ENCODE measurements at regions not wholly inside any gene's neighbourhood (a gene's known extent, or its start where the extent isn't known, plus 50 kb on each side); places are given as distances from the start of the nearest gene placed in this dataset.
"Not testable (repeated sequence)": the region's sequence is repeated elsewhere in the genome, so short reads cannot be mapped to it uniquely, and the experiment has no call there.

DNA sequence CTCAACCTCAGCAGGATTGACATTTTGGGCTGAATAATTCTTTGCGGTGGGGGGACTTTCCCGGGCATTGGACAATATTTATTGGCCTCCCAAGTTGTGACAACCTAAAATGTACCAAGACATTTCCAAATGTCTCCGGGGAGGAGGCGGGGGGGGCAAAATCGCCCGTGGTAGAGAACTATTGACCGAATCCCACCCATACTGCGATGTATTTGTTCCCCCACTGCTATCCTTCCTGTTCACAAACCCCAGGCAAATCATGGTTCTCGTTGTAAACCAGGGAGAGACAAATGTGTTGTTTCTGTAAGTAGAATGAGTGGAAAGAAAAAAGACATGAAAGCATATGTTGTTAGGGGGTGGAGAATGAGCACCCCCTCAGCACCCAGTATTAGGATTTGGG, 141.9 kb downstream of the PSAT1 start:
- Mint-ChIP-seq H3K9me3 (no peaks in the 10 kb centered on the region), H3K36me3 (no peaks in the 10 kb centered on the region)
- CTCF ChIA-PET: interaction anchor here (0.6 to 1.4 kb wide), 5 partner anchors 10 to 773 kb away, joined by 3 to 4 read pairs (median 3); no protein-coding TSS in a partner anchor

GRCh38 chr9:78439190-78439865, 142.4 kb downstream of the PSAT1 start:
- DNase-seq (peak; percentile 7 to 75 (median 43)), ATAC-seq (replicated peaks in 1 of 4) (peak in 3 of 4 experiments; percentile 46 to 58 (median 52))
- Mint-ChIP-seq H3K36me3 (no peaks in the 10 kb centered on the region), H3K27me3 (peaks cover 21 to 23% of the 10 kb centered on the region in 2 donors), H3K27ac (no peak overlapping the region), H3K4me1 (peaks cover 5 to 9% (median 6%) of the 10 kb centered on the region in 3 donors), H3K9me3 (no peaks in the 10 kb centered on the region), H3K4me3 (no peak overlapping the region)
- Histone ChIP-seq H3K27me3 (replicated peaks in 1 of 2; ENCODE audit: control insufficient read depth in 2 of 2, extremely low read depth in 1 of 2, insufficient read depth in 2 of 2, low read length in 1 of 2) (peaks cover 0 to 19% of the 10 kb centered on the region in 2 experiments), H3K36me3 (ENCODE audit: control insufficient read depth in 2 of 2, extremely low read depth in 1 of 2, insufficient read depth in 1 of 2, low read length in 1 of 2) (no peaks in the 10 kb centered on the region), H3K27ac (ENCODE audit: low read length) (no peak overlapping the region), H3K4me3 (ENCODE audit: control insufficient read depth in 1 of 2, extremely low read depth in 1 of 2, low read length in 1 of 2) (no peak overlapping the region), H3K9me3 (no peaks in the 10 kb centered on the region), H3K4me1 (ENCODE audit: control insufficient read depth in 1 of 2, extremely low read depth in 1 of 2, insufficient read depth in 2 of 2, low read length in 2 of 2) (peaks cover 0 to 5% of the 10 kb centered on the region in 2 experiments)
- ChIA-PET CTCF (interaction anchor here (0.6 to 1.4 kb wide), 4 partner anchors 9 to 1711 kb away, joined by 3 to 4 read pairs (median 4); no protein-coding TSS in a partner anchor), POLR2A (no interaction called here)
- 10% methylated on average over 17 of the region's 23 CpGs for WGBS (ENCODE audit: insufficient coverage)

More for the DNA sequence above, 141.9 kb downstream of the PSAT1 start:
- Mint-ChIP-seq H3K4me3 (no peak overlapping the region), H3K27me3 (peaks cover 21 to 23% of the 10 kb centered on the region in 2 donors), H3K4me1 (peaks cover 5 to 9% (median 6%) of the 10 kb centered on the region in 3 donors), H3K27ac (no peak overlapping the region)
- Histone ChIP-seq H3K36me3 (ENCODE audit: control insufficient read depth in 2 of 2, extremely low read depth in 1 of 2, insufficient read depth in 1 of 2, low read length in 1 of 2) (no peaks in the 10 kb centered on the region), H3K27me3 (replicated peaks in 1 of 2; ENCODE audit: control insufficient read depth in 2 of 2, extremely low read depth in 1 of 2, insufficient read depth in 2 of 2, low read length in 1 of 2) (peaks cover 0 to 19% of the 10 kb centered on the region in 2 experiments), H3K9me3 (no peaks in the 10 kb centered on the region), H3K4me1 (ENCODE audit: control insufficient read depth in 1 of 2, extremely low read depth in 1 of 2, insufficient read depth in 2 of 2, low read length in 2 of 2) (peaks cover 0 to 5% of the 10 kb centered on the region in 2 experiments), H3K4me3 (ENCODE audit: control insufficient read depth in 1 of 2, extremely low read depth in 1 of 2, low read length in 1 of 2) (no peak overlapping the region), H3K27ac (ENCODE audit: low read length) (no peak overlapping the region)
- 79% methylated on average over 2 of the region's 9 CpGs for WGBS (ENCODE audit: insufficient coverage)
- ATAC-seq (replicated peaks in 1 of 4) (no peak), DNase-seq (no peak)
- POLR2A ChIA-PET: no interaction called here

DNA sequence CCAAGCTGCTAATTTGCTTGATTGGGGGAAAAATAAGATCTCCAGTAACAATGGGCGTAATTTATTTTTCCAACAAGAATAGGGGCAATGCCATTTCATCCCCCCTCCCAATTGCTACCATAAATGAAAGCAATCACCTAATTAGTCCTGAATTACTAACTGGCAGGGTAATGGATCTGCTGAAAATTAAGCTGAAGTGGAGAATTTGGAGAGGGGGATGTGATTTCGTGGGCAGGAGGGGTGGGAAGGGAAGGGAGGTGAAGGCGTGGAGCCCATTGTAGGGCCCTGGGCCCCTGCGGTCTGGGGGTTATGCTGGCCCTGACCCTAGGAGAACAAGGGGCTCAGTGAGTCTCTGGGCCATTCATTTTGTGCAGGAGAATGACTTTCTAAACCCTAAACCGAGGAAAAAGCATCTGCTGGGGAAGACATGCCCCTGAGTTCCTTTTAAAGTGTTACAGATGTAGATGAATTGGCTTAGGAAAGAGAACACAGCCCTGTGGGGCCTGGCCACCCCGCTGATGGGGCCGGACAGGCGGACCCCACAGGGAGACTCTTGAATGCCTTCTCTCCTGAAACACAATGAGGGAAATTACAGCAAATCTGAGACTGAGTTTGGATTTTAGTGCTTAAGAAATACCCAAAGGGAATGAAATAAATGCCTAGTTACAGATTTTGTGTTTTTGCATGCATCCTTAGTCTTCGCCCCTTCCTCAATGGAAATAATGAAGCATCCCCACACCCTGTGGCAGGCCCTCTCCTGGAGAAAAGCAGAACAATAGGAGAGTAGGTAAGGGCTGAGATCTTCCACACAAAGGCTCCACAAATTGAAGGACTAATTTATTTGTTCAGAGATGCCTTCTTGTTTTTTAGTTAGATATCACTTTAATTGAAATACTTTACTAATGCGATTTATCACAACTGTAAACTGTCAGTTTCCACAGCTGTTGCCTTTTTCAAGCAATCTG, 143.2 kb downstream of the PSAT1 start:
- WGBS (ENCODE audit: insufficient coverage): 64% methylated on average over 6 of the region's 10 CpGs
- Mint-ChIP-seq H3K36me3 (no peaks in the 10 kb centered on the region), H3K27ac (no peak overlapping the region), H3K9me3 (no peaks in the 10 kb centered on the region), H3K27me3 (peaks cover 17 to 19% of the 10 kb centered on the region in 2 donors), H3K4me3 (no peak overlapping the region), H3K4me1 (peaks cover 5 to 9% (median 6%) of the 10 kb centered on the region in 3 donors)
- DNase-seq (no peak), ATAC-seq (replicated peaks in 1 of 4) (no peak)
- Histone ChIP-seq H3K27ac (ENCODE audit: low read length) (no peak overlapping the region), H3K4me1 (ENCODE audit: control insufficient read depth in 1 of 2, extremely low read depth in 1 of 2, insufficient read depth in 2 of 2, low read length in 2 of 2) (peaks cover 0 to 5% of the 10 kb centered on the region in 2 experiments), H3K36me3 (ENCODE audit: control insufficient read depth in 2 of 2, extremely low read depth in 1 of 2, insufficient read depth in 1 of 2, low read length in 1 of 2) (no peaks in the 10 kb centered on the region), H3K4me3 (ENCODE audit: control insufficient read depth in 1 of 2, extremely low read depth in 1 of 2, low read length in 1 of 2) (no peak overlapping the region), H3K9me3 (no peaks in the 10 kb centered on the region), H3K27me3 (replicated peaks in 1 of 2; ENCODE audit: control insufficient read depth in 2 of 2, extremely low read depth in 1 of 2, insufficient read depth in 2 of 2, low read length in 1 of 2) (peaks cover 0 to 17% of the 10 kb centered on the region in 2 experiments)
- ChIA-PET CTCF (interaction anchor here (0.6 to 1.4 kb wide), 3 partner anchors 9 to 1710 kb away, joined by 3 to 4 read pairs (median 3); no protein-coding TSS in a partner anchor), POLR2A (no interaction called here)

GRCh38 chr9:78441396-78441795, 144.5 kb downstream of the PSAT1 start:
- peaks cover 13 to 14% of the 10 kb centered on the region in 2 donors for H3K27me3 Mint-ChIP-seq
- peaks cover 5 to 9% (median 6%) of the 10 kb centered on the region in 3 donors for H3K4me1 Mint-ChIP-seq
- CTCF ChIA-PET: no interaction called here

DNA sequence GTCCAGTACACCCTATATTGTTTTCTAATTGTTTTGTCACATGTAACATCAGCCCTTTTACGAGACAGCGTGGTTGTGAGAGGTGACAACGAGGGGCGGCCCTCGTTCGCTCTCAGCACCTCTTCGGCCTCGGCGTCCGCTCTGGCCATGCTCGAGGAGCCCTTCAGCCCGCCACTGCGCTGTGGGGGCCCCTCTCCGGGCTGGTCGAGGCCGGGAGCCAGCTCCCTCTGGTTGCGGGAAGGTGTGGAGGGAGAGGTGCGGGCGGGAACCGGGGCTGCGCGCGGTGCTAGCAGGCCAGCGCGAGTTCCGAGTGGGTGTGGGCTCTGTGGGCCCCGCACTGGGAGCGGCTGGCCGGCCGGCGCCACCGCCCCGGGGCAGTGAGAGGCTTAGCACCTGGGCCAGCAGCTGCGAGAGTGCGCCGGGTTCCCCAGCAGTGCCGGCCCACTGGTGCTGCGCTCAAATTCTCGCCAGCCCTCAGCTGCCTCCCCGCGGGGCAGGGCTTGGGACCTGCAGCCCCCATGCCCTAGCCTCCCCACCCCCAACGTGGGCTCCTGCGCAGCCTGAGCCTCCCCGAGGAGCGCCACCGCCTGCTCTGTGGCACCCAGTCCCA, 145.0 kb downstream of the PSAT1 start:
- Mint-ChIP-seq H3K9me3 (no peaks in the 10 kb centered on the region), H3K27me3 (peaks cover 12 to 14% of the 10 kb centered on the region in 2 donors), H3K27ac (no peak overlapping the region), H3K4me1 (peaks cover 5 to 9% (median 6%) of the 10 kb centered on the region in 3 donors), H3K4me3 (no peak overlapping the region), H3K36me3 (no peaks in the 10 kb centered on the region)
- no peaks in the 10 kb centered on the region for H3K36me3 ChIP-seq (ENCODE audit: control insufficient read depth in 2 of 2, extremely low read depth in 1 of 2, insufficient read depth in 1 of 2, low read length in 1 of 2)
- no peak for ATAC-seq (replicated peaks in 1 of 4)
- H3K9me3 ChIP-seq: no peaks in the 10 kb centered on the region
- WGBS (ENCODE audit: insufficient coverage): 92% methylated on average over 44 of the region's 46 CpGs
- peaks cover 0 to 17% of the 10 kb centered on the region in 2 experiments for H3K27me3 ChIP-seq (replicated peaks in 1 of 2; ENCODE audit: control insufficient read depth in 2 of 2, extremely low read depth in 1 of 2, insufficient read depth in 2 of 2, low read length in 1 of 2)
- CTCF ChIA-PET: no interaction called here
- POLR2A ChIA-PET: no interaction called here
- no peak overlapping the region for H3K4me3 ChIP-seq (ENCODE audit: control insufficient read depth in 1 of 2, extremely low read depth in 1 of 2, low read length in 1 of 2)
- no peak for DNase-seq
- H3K4me1 ChIP-seq (ENCODE audit: control insufficient read depth in 1 of 2, extremely low read depth in 1 of 2, insufficient read depth in 2 of 2, low read length in 2 of 2): peaks cover 0 to 5% of the 10 kb centered on the region in 2 experiments
- H3K27ac ChIP-seq (ENCODE audit: low read length): no peak overlapping the region

More at GRCh38 chr9:78441396-78441795, 144.5 kb downstream of the PSAT1 start:
- no peaks in the 10 kb centered on the region for H3K9me3 Mint-ChIP-seq
- POLR2A ChIA-PET: no interaction called here
- Histone ChIP-seq H3K4me3 (ENCODE audit: control insufficient read depth in 1 of 2, extremely low read depth in 1 of 2, low read length in 1 of 2) (no peak overlapping the region), H3K27me3 (replicated peaks in 1 of 2; ENCODE audit: control insufficient read depth in 2 of 2, extremely low read depth in 1 of 2, insufficient read depth in 2 of 2, low read length in 1 of 2) (peaks cover 0 to 17% of the 10 kb centered on the region in 2 experiments), H3K4me1 (ENCODE audit: control insufficient read depth in 1 of 2, extremely low read depth in 1 of 2, insufficient read depth in 2 of 2, low read length in 2 of 2) (peaks cover 0 to 5% of the 10 kb centered on the region in 2 experiments), H3K36me3 (ENCODE audit: control insufficient read depth in 2 of 2, extremely low read depth in 1 of 2, insufficient read depth in 1 of 2, low read length in 1 of 2) (no peaks in the 10 kb centered on the region), H3K9me3 (no peaks in the 10 kb centered on the region), H3K27ac (ENCODE audit: low read length) (no peak overlapping the region)
- ATAC-seq (replicated peaks in 1 of 4) (no peak), DNase-seq (no peak)
- 79% methylated on average over 2 of the region's 2 CpGs for WGBS (ENCODE audit: insufficient coverage)
- H3K4me3 Mint-ChIP-seq: no peak overlapping the region
- no peaks in the 10 kb centered on the region for H3K36me3 Mint-ChIP-seq
- H3K27ac Mint-ChIP-seq: no peak overlapping the region

GRCh38 chr9:78442577-78442976, 145.7 kb downstream of the PSAT1 start:
- H3K4me3 ChIP-seq (ENCODE audit: control insufficient read depth in 1 of 2, extremely low read depth in 1 of 2, low read length in 1 of 2); DNase-seq; H3K9me3 ChIP-seq; ATAC-seq (replicated peaks in 1 of 4); H3K27ac Mint-ChIP-seq; H3K4me1 ChIP-seq (ENCODE audit: control insufficient read depth in 1 of 2, extremely low read depth in 1 of 2, insufficient read depth in 2 of 2, low read length in 2 of 2); H3K4me3 Mint-ChIP-seq; H3K4me1 Mint-ChIP-seq; H3K36me3 ChIP-seq (ENCODE audit: control insufficient read depth in 2 of 2, extremely low read depth in 1 of 2, insufficient read depth in 1 of 2, low read length in 1 of 2); POLR2A ChIA-PET; H3K36me3 Mint-ChIP-seq; CTCF ChIA-PET; H3K9me3 Mint-ChIP-seq; H3K27ac ChIP-seq (ENCODE audit: low read length): not testable (repeated sequence)
- 82% methylated on average over 3 of the region's 7 CpGs for WGBS (ENCODE audit: insufficient coverage)
- H3K27me3 Mint-ChIP-seq: peaks cover 12 to 14% of the 10 kb centered on the region in 2 donors
- peaks cover 0 to 17% of the 10 kb centered on the region in 2 experiments for H3K27me3 ChIP-seq (replicated peaks in 1 of 2; ENCODE audit: control insufficient read depth in 2 of 2, extremely low read depth in 1 of 2, insufficient read depth in 2 of 2, low read length in 1 of 2)

All from T-cell (primary cell).